ENCODE measurements at regions not wholly inside any gene's neighbourhood (a gene's known extent, or its start where the extent isn't known, plus 50 kb on each side); places are given as distances from the start of the nearest gene placed in this dataset.

DNA sequence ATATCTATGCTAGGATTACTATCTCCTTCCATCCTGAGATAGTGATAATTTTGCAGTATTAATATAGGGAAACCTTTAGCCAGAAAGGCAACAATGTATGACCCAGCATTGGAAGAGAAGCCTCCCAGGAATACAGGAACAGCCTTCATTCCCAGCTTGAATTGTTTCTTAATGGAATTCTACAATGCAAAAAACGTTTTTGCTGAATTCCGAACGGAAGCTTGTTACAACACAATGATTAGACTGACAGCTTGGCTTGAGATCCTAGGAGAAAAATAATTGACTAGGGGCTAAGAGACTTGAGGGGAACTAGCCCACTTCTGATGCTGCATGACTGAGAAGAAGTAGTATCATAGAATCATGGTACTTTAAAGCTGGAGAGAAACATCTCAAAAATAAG, 140.2 kb downstream of the RSL24D1 start:
- TF ChIP-seq, protein P1, sequence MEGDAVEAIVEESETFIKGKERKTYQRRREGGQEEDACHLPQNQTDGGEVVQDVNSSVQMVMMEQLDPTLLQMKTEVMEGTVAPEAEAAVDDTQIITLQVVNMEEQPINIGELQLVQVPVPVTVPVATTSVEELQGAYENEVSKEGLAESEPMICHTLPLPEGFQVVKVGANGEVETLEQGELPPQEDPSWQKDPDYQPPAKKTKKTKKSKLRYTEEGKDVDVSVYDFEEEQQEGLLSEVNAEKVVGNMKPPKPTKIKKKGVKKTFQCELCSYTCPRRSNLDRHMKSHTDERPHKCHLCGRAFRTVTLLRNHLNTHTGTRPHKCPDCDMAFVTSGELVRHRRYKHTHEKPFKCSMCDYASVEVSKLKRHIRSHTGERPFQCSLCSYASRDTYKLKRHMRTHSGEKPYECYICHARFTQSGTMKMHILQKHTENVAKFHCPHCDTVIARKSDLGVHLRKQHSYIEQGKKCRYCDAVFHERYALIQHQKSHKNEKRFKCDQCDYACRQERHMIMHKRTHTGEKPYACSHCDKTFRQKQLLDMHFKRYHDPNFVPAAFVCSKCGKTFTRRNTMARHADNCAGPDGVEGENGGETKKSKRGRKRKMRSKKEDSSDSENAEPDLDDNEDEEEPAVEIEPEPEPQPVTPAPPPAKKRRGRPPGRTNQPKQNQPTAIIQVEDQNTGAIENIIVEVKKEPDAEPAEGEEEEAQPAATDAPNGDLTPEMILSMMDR (IDR thresholded peaks at IDR 0.05; ENCODE audit: insufficient read depth, low read length): no peak
- TF ChIP-seq POLR2AphosphoS5 (IDR thresholded peaks at IDR 0.05; ENCODE audit: low read depth) (no peak), GABPA (IDR thresholded peaks at IDR 0.05; ENCODE audit: low read depth) (no peak), SPI1 (IDR thresholded peaks at IDR 0.05; ENCODE audit: borderline replicate concordance, low read depth) (no peak)

Measured in HL-60 (cell line).